Spinal cord (tissue), 9 donors: ENCODE measurements at regions not wholly inside any gene's neighbourhood (a gene's known extent, or its start where the extent isn't known, plus 50 kb on each side); places are given as distances from the start of the nearest gene placed in this dataset.
A peak's percentile ranks its signal among the peaks of the same experiment; 100 is the strongest.

Source experiments
- DNase-seq, 6 donors: peaks; one replicate each; pipeline versions ENCODE4 v3.0.0 to v3.0.0-alpha.2; 2013 to 2015; ENCODE audit warnings: low spot score in 6 of 6, low read depth in 4 of 6
- H3K27ac ChIP-seq: one replicate; pipeline ENCODE4 v1.5.1; 2013; ENCODE audit warnings: low read depth, low read length, control low read depth
- H3K27me3 ChIP-seq: one replicate; pipeline ENCODE4 v1.6.1; 2013; ENCODE audit warnings: low read length; ENCODE audit not compliant: control insufficient read depth, insufficient read depth
- H3K36me3 ChIP-seq: one replicate; pipeline ENCODE4 v1.6.1; 2013; ENCODE audit warnings: low read length; ENCODE audit not compliant: control insufficient read depth, insufficient read depth
- H3K4me1 ChIP-seq: one replicate; pipeline ENCODE4 v1.6.1; 2013; ENCODE audit warnings: low read length; ENCODE audit not compliant: control insufficient read depth, insufficient read depth
- H3K4me3 ChIP-seq: one replicate; pipeline ENCODE4 v1.5.1; 2013; ENCODE audit warnings: low read depth, low read length, control low read depth
- H3K9me3 ChIP-seq: one replicate; pipeline ENCODE4 v1.6.1; 2013; ENCODE audit warnings: low read length; ENCODE audit not compliant: control insufficient read depth, insufficient read depth
- WGBS: methylation state at CpG from one replicate; pipeline ENCODE4 v1.1.5; 2013; ENCODE audit warnings: missing lambda C conversion rate; ENCODE audit not compliant: insufficient coverage; 5-methylcytosine and 5-hydroxymethylcytosine counted together
- donor health status: healthy.

DNA sequence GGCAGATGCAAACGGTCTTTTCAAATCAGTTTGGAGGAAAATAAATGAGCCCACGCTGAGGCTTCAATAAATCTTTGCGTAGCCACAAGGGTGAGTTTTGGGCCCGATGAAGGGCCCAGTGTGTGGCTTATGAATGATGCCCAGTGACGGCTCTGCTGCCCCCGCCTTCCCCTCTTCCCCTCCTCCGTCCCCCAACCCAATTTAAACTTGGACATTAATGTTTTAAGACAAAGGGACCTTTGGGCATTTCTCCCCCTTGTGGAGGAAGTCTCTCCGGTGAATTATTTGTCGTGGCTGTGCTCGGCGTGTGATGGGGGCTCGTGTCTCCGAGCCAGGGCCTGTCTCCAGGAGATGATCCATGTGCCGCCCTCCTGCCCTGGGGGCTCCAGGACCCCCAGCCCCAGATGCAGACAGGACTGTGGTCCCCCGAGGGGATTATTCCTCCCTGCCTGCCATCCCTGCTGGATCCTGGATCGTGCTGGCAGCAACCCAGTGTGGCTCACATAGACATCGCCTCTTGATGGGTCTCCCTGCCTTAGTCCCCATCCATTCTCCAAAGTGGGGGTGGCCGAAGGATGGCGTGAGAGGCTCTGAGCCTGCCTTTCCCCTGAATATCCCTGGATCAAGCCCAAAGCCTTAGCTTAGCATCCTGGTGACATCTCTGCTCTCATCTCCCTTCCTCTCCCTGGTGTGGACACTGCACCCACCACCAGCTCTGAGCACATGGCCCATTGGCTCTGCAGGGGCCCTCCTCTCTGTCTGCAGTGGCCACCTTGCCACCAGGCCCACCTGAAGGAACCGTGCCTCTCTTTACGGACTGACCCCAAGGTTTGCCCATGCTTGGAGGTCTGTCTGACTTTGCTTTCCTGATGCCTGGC, 56.4 kb downstream of the SMIM38 start:
- DNase-seq = peak in 3 of 6 donors; percentile 33 to 77 (median 74)
- Histone ChIP-seq H3K4me3 (no peak overlapping the region), H3K9me3 (no peaks in the 10 kb centered on the region), H3K4me1 (peaks cover 38% of the 10 kb centered on the region), H3K27ac (peak overlapping the region; percentile 22), H3K36me3 (no peaks in the 10 kb centered on the region), H3K27me3 (no peaks in the 10 kb centered on the region)
- WGBS = 28% methylated on average over 16 of the region's 21 CpGs

- no peak overlapping the region for H3K27ac ChIP-seq
- no peak for DNase-seq
- WGBS = 94% methylated on average over 5 of the region's 5 CpGs
- H3K4me3 ChIP-seq = no peak overlapping the region
- no peaks in the 10 kb centered on the region for H3K27me3 ChIP-seq
- H3K4me1 ChIP-seq = peaks cover 43% of the 10 kb centered on the region
- H3K36me3 ChIP-seq = no peaks in the 10 kb centered on the region
- H3K9me3 ChIP-seq = no peaks in the 10 kb centered on the region
Measured at GRCh38 chr11:69212798-69213110, 57.0 kb downstream of the SMIM38 start.

GRCh38 chr11:69213316-69213715, 57.6 kb downstream of the SMIM38 start:
- H3K27me3 ChIP-seq = no peaks in the 10 kb centered on the region
- no peaks in the 10 kb centered on the region for H3K36me3 ChIP-seq
- H3K27ac ChIP-seq = no peak overlapping the region
- H3K4me1 ChIP-seq = peaks cover 48% of the 10 kb centered on the region
- no peak for DNase-seq
- H3K9me3 ChIP-seq = no peaks in the 10 kb centered on the region
- H3K4me3 ChIP-seq = no peak overlapping the region
- WGBS = 94% methylated on average over 4 of the region's 9 CpGs

GRCh38 chr11:69213964-69214363, 58.2 kb downstream of the SMIM38 start:
- WGBS = 100% methylated on average over 1 of the region's 1 CpG

DNA sequence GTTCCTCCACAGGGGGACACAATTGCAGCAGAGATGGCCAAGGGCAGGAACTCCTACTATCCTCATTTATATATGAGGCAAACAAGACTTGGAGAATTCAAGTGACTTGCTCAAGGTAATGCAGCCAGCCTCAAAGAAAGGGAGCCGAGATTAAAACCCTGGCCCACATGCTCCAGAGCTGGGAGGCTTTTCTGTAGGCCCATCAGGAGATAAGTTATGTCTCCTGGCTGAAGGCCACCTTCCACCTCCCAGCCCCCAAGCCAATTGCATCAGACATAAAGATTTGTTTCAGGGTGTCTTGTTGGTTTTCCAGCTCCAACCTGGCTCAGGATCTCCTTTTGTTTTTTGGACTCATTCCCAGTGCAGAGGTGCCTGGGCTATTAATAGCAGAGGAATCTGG, 59.5 kb downstream of the SMIM38 start:
- DNase-seq = no peak
- 100% methylated on average over 1 of the region's 1 CpG for WGBS
- H3K9me3 ChIP-seq = no peaks in the 10 kb centered on the region

More at GRCh38 chr11:69213964-69214363, 58.2 kb downstream of the SMIM38 start:
- H3K9me3 ChIP-seq = no peaks in the 10 kb centered on the region
- H3K27me3 ChIP-seq = no peaks in the 10 kb centered on the region
- peaks cover 51% of the 10 kb centered on the region for H3K4me1 ChIP-seq
- H3K4me3 ChIP-seq = no peak overlapping the region
- DNase-seq = no peak
- H3K27ac ChIP-seq = no peak overlapping the region
- H3K36me3 ChIP-seq = no peaks in the 10 kb centered on the region

GRCh38 chr11:69215784-69216415, 60.2 kb downstream of the SMIM38 start:
- peaks cover 45% of the 10 kb centered on the region for H3K4me1 ChIP-seq
- DNase-seq = no peak
- no peak overlapping the region for H3K4me3 ChIP-seq
- H3K27ac ChIP-seq = no peak overlapping the region
- WGBS = 80% methylated on average over 5 of the region's 6 CpGs
- H3K36me3 ChIP-seq = no peaks in the 10 kb centered on the region
- no peaks in the 10 kb centered on the region for H3K27me3 ChIP-seq
- H3K9me3 ChIP-seq = no peaks in the 10 kb centered on the region

More for the DNA sequence above, 59.5 kb downstream of the SMIM38 start:
- Histone ChIP-seq H3K4me3 (no peak overlapping the region), H3K27ac (no peak overlapping the region), H3K4me1 (peaks cover 47% of the 10 kb centered on the region), H3K27me3 (no peaks in the 10 kb centered on the region), H3K36me3 (no peaks in the 10 kb centered on the region)

- Histone ChIP-seq H3K9me3 (no peaks in the 10 kb centered on the region), H3K27me3 (no peaks in the 10 kb centered on the region), H3K36me3 (no peaks in the 10 kb centered on the region), H3K4me3 (no peak overlapping the region), H3K4me1 (peaks cover 45% of the 10 kb centered on the region), H3K27ac (no peak overlapping the region)
- DNase-seq = peak in 1 of 6 donors; percentile 37
- WGBS = 41% methylated on average over 6 of the region's 6 CpGs
Measured at GRCh38 chr11:69216647-69217051, 60.9 kb downstream of the SMIM38 start.

DNA sequence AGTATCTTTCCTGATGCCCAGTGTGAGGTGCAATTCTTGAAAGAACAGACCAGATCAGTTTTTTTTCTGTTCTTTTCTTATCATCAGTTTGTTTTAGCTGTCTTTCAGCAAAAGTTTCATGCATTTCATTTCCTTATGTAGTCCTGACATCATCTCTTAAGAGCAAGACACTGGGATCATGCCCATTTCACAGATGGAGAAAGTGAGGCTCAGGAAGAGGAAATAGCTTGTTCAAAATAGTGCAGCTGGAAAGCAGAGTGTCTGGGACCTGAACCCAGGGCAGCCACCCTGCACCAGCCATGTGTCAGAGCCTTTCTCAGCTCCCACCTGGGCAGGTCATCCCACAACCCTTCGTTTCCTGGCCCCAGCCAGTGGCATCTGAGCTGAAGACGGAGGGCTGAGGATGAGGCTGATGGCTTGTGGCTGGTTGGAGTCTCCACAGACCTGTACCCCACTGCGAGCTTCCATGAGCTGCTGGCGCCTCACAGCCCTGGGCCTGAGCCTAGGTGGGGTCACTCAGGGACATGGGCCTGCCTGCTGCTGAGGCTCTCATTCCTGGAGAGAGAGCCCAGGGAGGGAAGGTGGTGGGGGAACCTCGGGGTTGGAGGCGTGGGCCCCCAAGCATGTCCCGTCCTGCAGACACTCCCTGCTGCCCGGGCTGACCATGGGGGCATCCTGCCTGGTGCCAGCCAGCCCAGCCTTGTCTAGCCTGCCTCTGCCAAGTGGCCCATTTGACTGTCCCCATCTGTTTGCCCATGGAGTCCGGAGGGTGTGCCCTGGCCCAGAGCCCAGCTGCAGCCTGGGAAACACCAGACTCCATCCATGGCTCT, 61.8 kb downstream of the SMIM38 start:
- Histone ChIP-seq H3K36me3 (no peaks in the 10 kb centered on the region), H3K27ac (no peak overlapping the region), H3K9me3 (no peaks in the 10 kb centered on the region), H3K4me3 (no peak overlapping the region), H3K4me1 (peaks cover 36% of the 10 kb centered on the region), H3K27me3 (no peaks in the 10 kb centered on the region)
- DNase-seq = peak in 3 of 6 donors; percentile 31 to 79 (median 78)
- 40% methylated on average over 9 of the region's 9 CpGs for WGBS

DNA sequence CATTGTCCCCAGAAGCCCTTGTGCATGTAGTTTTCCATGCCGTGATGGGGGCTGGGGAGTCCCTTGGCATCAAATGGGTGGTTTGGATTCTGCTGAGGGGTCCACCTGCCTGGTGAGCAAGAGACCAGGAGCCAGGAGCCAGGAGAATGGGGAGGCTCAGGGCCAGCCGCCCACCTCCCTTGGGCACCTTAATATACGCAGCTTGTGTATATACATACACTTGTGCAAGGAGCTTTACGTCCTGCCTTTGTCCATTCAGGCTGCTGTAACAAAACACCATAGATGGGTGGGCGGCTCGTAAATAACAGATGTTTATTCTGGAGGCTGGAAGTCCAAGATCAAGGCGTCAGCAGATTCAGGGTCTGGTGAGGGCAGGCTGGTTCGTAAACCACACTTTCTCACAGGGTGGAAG, 62.5 kb downstream of the SMIM38 start:
- H3K36me3 ChIP-seq = no peaks in the 10 kb centered on the region
- DNase-seq = no peak
- no peaks in the 10 kb centered on the region for H3K27me3 ChIP-seq
- H3K27ac ChIP-seq = no peak overlapping the region
- H3K9me3 ChIP-seq = no peaks in the 10 kb centered on the region
- H3K4me1 ChIP-seq = peaks cover 32% of the 10 kb centered on the region
- no peak overlapping the region for H3K4me3 ChIP-seq
- WGBS = 78% methylated on average over 3 of the region's 8 CpGs
